ENCODE measurements at regions not wholly inside any gene's neighbourhood (a gene's known extent, or its start where the extent isn't known, plus 50 kb on each side); places are given as distances from the start of the nearest gene placed in this dataset.

GRCh38 chr2:129862668-129863067 is 116.8 kb upstream of the RAB6C start:
- no peak overlapping the region for H3K27ac ChIP-seq (ENCODE audit: extremely low read length, insufficient read depth, low read length)
- peaks cover 6 to 23% of the 10 kb centered on the region in 2 experiments for H3K27me3 ChIP-seq (ENCODE audit: control insufficient read depth in 1 of 2, insufficient read depth in 2 of 2, low read length in 2 of 2)
- H3K9ac ChIP-seq (ENCODE audit: insufficient read depth, low read depth, low read length): no peak overlapping the region
- H3K36me3 ChIP-seq (replicated peaks in 1 of 2; ENCODE audit: control insufficient read depth in 1 of 2, insufficient read depth in 2 of 2, low read length in 2 of 2): no peaks in the 10 kb centered on the region
- ATAC-seq (no peak), DNase-seq (ENCODE audit: low spot score) (no peak), FAIRE-seq (no peak)
- no TSS peak for BruUV-seq (replicated peaks)
- H3K4me1 ChIP-seq (ENCODE audit: insufficient read depth, low read length): no peaks in the 10 kb centered on the region
- ChIA-PET CTCF (ENCODE audit: low intra/inter-chr PET ratio, low total read pairs) (no interaction called here), POLR2A (no interaction called here)
- no peak overlapping the region for H3K4me3 ChIP-seq (replicated peaks in 1 of 3; ENCODE audit: insufficient read depth in 1 of 3, low read depth in 2 of 3, low read length in 3 of 3)
- no peak overlapping the region for H3K4me2 ChIP-seq (ENCODE audit: low read depth, low read length)
- in situ Hi-C loops (cut with HindIII; ENCODE audit: extremely low pct_ligation_motif_present, low pct_unique_long_range_greater_than_20kb): no loop called here
- intact Hi-C loops (cut with micrococcal nuclease; ENCODE audit: unreplicated experiment): no loop called here
- H2AFZ ChIP-seq (ENCODE audit: low read length): no peak overlapping the region
- TF ChIP-seq ETV6 (CRISPR knock-in tag; conservative IDR thresholded peaks at IDR 0.05) (no peak), RNF2 (conservative IDR thresholded peaks at IDR 0.05; ENCODE audit: low read depth) (no peak), CEBPG (CRISPR knock-in tag; IDR thresholded peaks at IDR 0.05) (0 out of 2 replicates have a peak, but pooled peaks have one; percentile 30), HNRNPL (IDR thresholded peaks at IDR 0.05; ENCODE audit: low read depth, low read length) (no peak), ZC3H13 (CRISPR knock-in tag; IDR thresholded peaks at IDR 0.05) (no peak), ZBTB25 (CRISPR knock-in tag; IDR thresholded peaks at IDR 0.05) (no peak), ZNF160 (CRISPR knock-in tag; IDR thresholded peaks at IDR 0.05) (no peak), MIER3 (CRISPR knock-in tag; IDR thresholded peaks at IDR 0.05; ENCODE audit: borderline replicate concordance) (no peak), CEBPB (IDR thresholded peaks at IDR 0.05; ENCODE audit: borderline replicate concordance, low read depth, low read length) (peak; percentile 60; the same call in 1 of the 2 replicates), RFX5 (IDR thresholded peaks at IDR 0.05; ENCODE audit: low read depth, low read length) (no peak), NCOA5 (CRISPR knock-in tag; IDR thresholded peaks at IDR 0.05) (no peak), DR1 (CRISPR knock-in tag; IDR thresholded peaks at IDR 0.05) (no peak), GZF1 (CRISPR knock-in tag; IDR thresholded peaks at IDR 0.05) (no peak)
- no peaks in the 10 kb centered on the region for H3K79me2 ChIP-seq (ENCODE audit: insufficient read depth, low read length)
- 39% methylated on average over 8 of the region's 8 CpGs for WGBS (ENCODE audit: low lambda C conversion rate)
- no peaks in the 10 kb centered on the region for H3K9me3 ChIP-seq (ENCODE audit: low read length)
- H4K20me1 ChIP-seq (ENCODE audit: insufficient read depth, low read length): no peaks in the 10 kb centered on the region
